GM23248 (cell line): ENCODE measurements at regions not wholly inside any gene's neighbourhood (a gene's known extent, or its start where the extent isn't known, plus 50 kb on each side); places are given as distances from the start of the nearest gene placed in this dataset.

Experiments used
- DNase-seq: peaks from one replicate; pipeline ENCODE4 v3.0.0-alpha.2; 2015
- H2AFZ ChIP-seq: fragments of 200-600 bp; sonication (generic); 2 replicates; pipeline ENCODE4 v1.6.1; 2016; ENCODE audit warnings: antibody characterized with exemption
- H3F3A ChIP-seq: fragments of 200-600 bp; sonication (generic); 2 replicates; pipeline ENCODE4 v1.6.1; 2016; ENCODE audit warnings: mild to moderate bottlenecking, antibody characterized with exemption, mixed run types; ENCODE audit not compliant: insufficient read depth
- H3K27ac ChIP-seq: fragments of 200-600 bp; sonication (generic); 2 replicates; pipeline ENCODE4 v1.5.1; 2016; ENCODE audit warnings: mild to moderate bottlenecking
- H3K27me3 ChIP-seq: fragments of 200-600 bp; sonication (generic); replicated peaks from 2 replicates; pipeline ENCODE4 v1.6.1; 2016; ENCODE audit warnings: mild to moderate bottlenecking; ENCODE audit not compliant: insufficient read depth
- H3K36me3 ChIP-seq: fragments of 200-600 bp; sonication (generic); 2 replicates; pipeline ENCODE4 v1.6.1; 2016; ENCODE audit warnings: low read depth, mild to moderate bottlenecking
- H3K4me1 ChIP-seq: fragments of 200-600 bp; sonication (generic); 2 replicates; pipeline ENCODE4 v1.6.1; 2016; ENCODE audit warnings: mild to moderate bottlenecking; ENCODE audit not compliant: insufficient read depth
- H3K4me2 ChIP-seq: fragments of 200-600 bp; sonication (generic); one replicate; pipeline ENCODE4 v1.6.1; 2016; ENCODE audit warnings: mild to moderate bottlenecking; ENCODE audit not compliant: unreplicated experiment
- H3K4me3 ChIP-seq: fragments of 200-600 bp; sonication (generic); 2 replicates; pipeline ENCODE4 v1.5.1; 2016; ENCODE audit warnings: mild to moderate bottlenecking
- H3K79me2 ChIP-seq: fragments of 200-600 bp; sonication (generic); 2 replicates; pipeline ENCODE4 v1.6.1; 2016; ENCODE audit warnings: mild to moderate bottlenecking; ENCODE audit not compliant: insufficient read depth
- H3K9ac ChIP-seq: fragments of 200-600 bp; sonication (generic); 2 replicates; pipeline ENCODE4 v1.6.1; 2016; ENCODE audit warnings: mild to moderate bottlenecking
- H3K9me2 ChIP-seq: fragments of 200-600 bp; sonication (generic); 2 replicates; pipeline ENCODE4 v1.6.1; 2016; ENCODE audit warnings: mixed run types, mild to moderate bottlenecking, moderate library complexity; ENCODE audit not compliant: insufficient read depth
- H3K9me3 ChIP-seq: fragments of 200-600 bp; sonication (generic); one replicate; pipeline ENCODE4 v1.6.1; 2017; ENCODE audit warnings: low read depth
- H4K20me1 ChIP-seq: fragments of 200-600 bp; sonication (generic); 2 replicates; pipeline ENCODE4 v1.6.0; 2016; ENCODE audit not compliant: insufficient read depth
- EZH2 ChIP-seq: fragments of 200-600 bp; sonication (generic); IDR thresholded peaks from 2 replicates; pipeline ENCODE4 v1.6.1; 2018; ENCODE audit warnings: antibody characterized with exemption, mild to moderate bottlenecking; ENCODE audit not compliant: insufficient read depth, poor library complexity, severe bottlenecking
- EZH2phosphoT487 ChIP-seq: fragments of 200-600 bp; sonication (generic); IDR thresholded peaks from 2 replicates; pipeline ENCODE4 v1.6.1; 2018; ENCODE audit warnings: antibody characterized with exemption, moderate library complexity, mild to moderate bottlenecking, low read depth; ENCODE audit not compliant: insufficient read depth
- whole genome bisulfite sequencing, 2 experiments: methylation state at CpG; one replicate each; pipeline ENCODE4 v1.1.6; 2015 to 2017; ENCODE audit warnings: low lambda C conversion rate in 2 of 2, low coverage in 1 of 2; ENCODE audit errors: missing lambda C conversion rate in 2 of 2; 5-methylcytosine and 5-hydroxymethylcytosine counted together
- in situ Hi-C: fragments of 300-500 bp; cut with MboI; formaldehyde crosslinking; loops from 2 replicates; pipeline ENCODE4 v1.15.0; 2020

GRCh38 chr5:172541773-172542136 lies 87.4 kb upstream of the SH3PXD2B start:
- H4K20me1 ChIP-seq: no peaks in the 10 kb centered on the region
- no peak overlapping the region for H3K9ac ChIP-seq
- no peak overlapping the region for H3K4me2 ChIP-seq
- 63 to 66% methylated on average over 3 of the region's 3 CpGs for WGBS, 2 experiments
- H3F3A ChIP-seq: no peaks in the 10 kb centered on the region
- no peaks in the 10 kb centered on the region for H3K4me1 ChIP-seq
- no peak for TF ChIP-seq EZH2phosphoT487
- TF ChIP-seq EZH2: no peak
- no peak overlapping the region for H3K27ac ChIP-seq
- H3K9me3 ChIP-seq: no peaks in the 10 kb centered on the region
- H3K27me3 ChIP-seq: peaks cover 55% of the 10 kb centered on the region
- in situ Hi-C loops: no loop called here
- H2AFZ ChIP-seq: no peak overlapping the region
- DNase-seq: no peak
- no peak overlapping the region for H3K4me3 ChIP-seq
- H3K79me2 ChIP-seq: no peaks in the 10 kb centered on the region
- H3K36me3 ChIP-seq: no peaks in the 10 kb centered on the region
- no peaks in the 10 kb centered on the region for H3K9me2 ChIP-seq

GRCh38 chr5:172541099-172541772 lies 86.9 kb upstream of the SH3PXD2B start:
- Histone ChIP-seq H3K4me3 (no peak overlapping the region), H3K79me2 (no peaks in the 10 kb centered on the region), H3K9me3 (no peaks in the 10 kb centered on the region), H3K27me3 (peaks cover 54% of the 10 kb centered on the region), H3K4me1 (no peaks in the 10 kb centered on the region), H3K9ac (no peak overlapping the region), H3K4me2 (no peak overlapping the region), H4K20me1 (no peaks in the 10 kb centered on the region), H3K27ac (no peak overlapping the region), H3F3A (no peaks in the 10 kb centered on the region), H3K9me2 (no peaks in the 10 kb centered on the region), H2AFZ (no peak overlapping the region), H3K36me3 (no peaks in the 10 kb centered on the region)
- WGBS, 2 experiments: 72 to 73% methylated on average over 13 of the region's 13 CpGs
- no peak for DNase-seq
- no peak for TF ChIP-seq EZH2
- no peak for TF ChIP-seq EZH2phosphoT487
- in situ Hi-C loops: no loop called here

- in situ Hi-C loops: no loop called here
- Histone ChIP-seq H3K4me1 (no peaks in the 10 kb centered on the region), H3K27me3 (peaks cover 54% of the 10 kb centered on the region), H3K4me2 (no peak overlapping the region), H3K79me2 (no peaks in the 10 kb centered on the region), H3K9me2 (no peaks in the 10 kb centered on the region), H2AFZ (no peak overlapping the region), H3K9ac (no peak overlapping the region), H3F3A (no peaks in the 10 kb centered on the region), H3K27ac (no peak overlapping the region), H3K36me3 (no peaks in the 10 kb centered on the region), H3K9me3 (no peaks in the 10 kb centered on the region), H3K4me3 (no peak overlapping the region), H4K20me1 (no peaks in the 10 kb centered on the region)
- 73% methylated on average over 5 of the region's 5 CpGs for WGBS, 2 experiments
- DNase-seq: no peak
- TF ChIP-seq EZH2 (no peak), EZH2phosphoT487 (no peak)
Measured at GRCh38 chr5:172540099-172540870, 86.0 kb upstream of the SH3PXD2B start.

- H3K9me3 ChIP-seq: no peaks in the 10 kb centered on the region
- H3K36me3 ChIP-seq: no peaks in the 10 kb centered on the region
- peaks cover 37% of the 10 kb centered on the region for H3K27me3 ChIP-seq
- no peaks in the 10 kb centered on the region for H3K79me2 ChIP-seq
- no peaks in the 10 kb centered on the region for H3K9me2 ChIP-seq
- H3F3A ChIP-seq: no peaks in the 10 kb centered on the region
- in situ Hi-C loops: no loop called here
- H4K20me1 ChIP-seq: no peaks in the 10 kb centered on the region
- no peak overlapping the region for H3K4me3 ChIP-seq
- no peak for DNase-seq
- H3K27ac ChIP-seq: no peak overlapping the region
- no peak overlapping the region for H3K4me2 ChIP-seq
- H3K4me1 ChIP-seq: no peaks in the 10 kb centered on the region
- TF ChIP-seq EZH2 (no peak), EZH2phosphoT487 (no peak)
- no peak overlapping the region for H3K9ac ChIP-seq
- no peak overlapping the region for H2AFZ ChIP-seq
- WGBS, 2 experiments: 71 to 78% methylated on average over 2 of the region's 2 CpGs
Measured at GRCh38 chr5:172535108-172535445, 80.8 kb upstream of the SH3PXD2B start.
